ENCODE measurements at regions not wholly inside any gene's neighbourhood (a gene's known extent, or its start where the extent isn't known, plus 50 kb on each side); places are given as distances from the start of the nearest gene placed in this dataset.

GRCh38 chr2:46818141-46818621 lies 97.4 kb downstream of the MCFD2 start:
- Histone ChIP-seq H3K4me3 (ENCODE audit: low read depth, low read length) (no peak overlapping the region), H3K27me3 (ENCODE audit: control insufficient read depth, insufficient read depth, low read length) (no peaks in the 10 kb centered on the region), H3K36me3 (ENCODE audit: control insufficient read depth, insufficient read depth, low read length) (no peaks in the 10 kb centered on the region)
- no peak for DNase-seq (ENCODE audit: low read depth)
- ChIA-PET POLR2A (no interaction called here), CTCF (no interaction called here)
- TF ChIP-seq CTCF (IDR thresholded peaks at IDR 0.05; ENCODE audit: insufficient read depth, low read depth, low read length), result no peak

DNA sequence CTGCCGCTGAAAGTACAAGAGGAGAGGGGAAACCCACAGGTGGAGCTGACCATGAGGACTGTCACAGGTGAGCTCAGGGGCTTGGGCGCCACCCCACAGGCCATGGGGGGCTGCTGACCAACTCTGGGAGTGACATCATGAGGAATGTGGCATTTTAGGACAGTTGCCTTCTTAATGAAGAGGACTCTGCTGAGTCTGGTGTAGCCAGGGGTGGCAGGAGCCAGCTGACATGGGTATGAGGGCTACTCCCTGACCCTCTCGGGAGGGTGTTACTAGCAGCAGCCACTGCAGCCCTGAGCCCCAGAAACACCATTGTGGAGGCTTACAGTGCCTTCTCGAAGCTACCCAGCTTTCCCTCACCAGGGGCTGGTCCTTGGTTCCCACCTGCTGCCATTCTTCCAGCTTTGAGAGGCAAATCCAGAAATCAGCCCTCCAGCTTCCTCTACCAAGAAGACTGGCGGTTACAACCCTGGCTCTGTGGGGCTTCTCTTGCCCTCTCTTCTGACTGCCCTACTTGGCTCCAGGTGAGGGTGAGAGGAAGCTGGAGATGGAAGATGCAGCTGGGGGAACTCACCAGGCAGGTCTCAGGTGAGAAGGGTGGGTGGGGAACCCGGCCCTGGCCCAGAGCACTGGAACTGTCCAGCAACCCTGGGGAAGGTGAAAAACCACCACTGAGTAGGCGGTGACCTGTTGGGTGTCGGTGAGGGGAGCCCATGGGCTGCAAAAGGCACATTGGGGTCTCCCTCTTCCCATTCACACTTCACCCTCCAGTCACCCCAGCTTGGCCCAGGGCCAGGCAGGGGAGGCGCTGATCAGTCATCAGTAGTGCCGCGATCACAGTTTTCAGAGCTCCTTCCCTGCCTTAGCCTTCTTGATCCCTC lies 98.5 kb downstream of the MCFD2 start:
- no peak for DNase-seq (ENCODE audit: low read depth)
- POLR2A ChIA-PET, result interaction anchor here (0.6 kb wide), 1 partner anchor 41 kb away, joined by 8 read pairs; no protein-coding TSS in a partner anchor
- Histone ChIP-seq H3K27me3 (ENCODE audit: control insufficient read depth, insufficient read depth, low read length) (no peaks in the 10 kb centered on the region), H3K4me3 (ENCODE audit: low read depth, low read length) (no peak overlapping the region), H3K36me3 (ENCODE audit: control insufficient read depth, insufficient read depth, low read length) (no peaks in the 10 kb centered on the region)
- no peak for TF ChIP-seq CTCF (IDR thresholded peaks at IDR 0.05; ENCODE audit: insufficient read depth, low read depth, low read length)
- CTCF ChIA-PET, result no interaction called here

GRCh38 chr2:46816151-46816845 lies 99.3 kb downstream of the MCFD2 start:
- ChIA-PET POLR2A (interaction anchor here (0.6 kb wide), 1 partner anchor 41 kb away, joined by 8 read pairs; no protein-coding TSS in a partner anchor), CTCF (no interaction called here)
- TF ChIP-seq CTCF (IDR thresholded peaks at IDR 0.05; ENCODE audit: insufficient read depth, low read depth, low read length), result no peak
- H3K36me3 ChIP-seq (ENCODE audit: control insufficient read depth, insufficient read depth, low read length), result no peaks in the 10 kb centered on the region
- no peak overlapping the region for H3K4me3 ChIP-seq (ENCODE audit: low read depth, low read length)
- no peaks in the 10 kb centered on the region for H3K27me3 ChIP-seq (ENCODE audit: control insufficient read depth, insufficient read depth, low read length)
- DNase-seq (ENCODE audit: low read depth), result no peak

DNA sequence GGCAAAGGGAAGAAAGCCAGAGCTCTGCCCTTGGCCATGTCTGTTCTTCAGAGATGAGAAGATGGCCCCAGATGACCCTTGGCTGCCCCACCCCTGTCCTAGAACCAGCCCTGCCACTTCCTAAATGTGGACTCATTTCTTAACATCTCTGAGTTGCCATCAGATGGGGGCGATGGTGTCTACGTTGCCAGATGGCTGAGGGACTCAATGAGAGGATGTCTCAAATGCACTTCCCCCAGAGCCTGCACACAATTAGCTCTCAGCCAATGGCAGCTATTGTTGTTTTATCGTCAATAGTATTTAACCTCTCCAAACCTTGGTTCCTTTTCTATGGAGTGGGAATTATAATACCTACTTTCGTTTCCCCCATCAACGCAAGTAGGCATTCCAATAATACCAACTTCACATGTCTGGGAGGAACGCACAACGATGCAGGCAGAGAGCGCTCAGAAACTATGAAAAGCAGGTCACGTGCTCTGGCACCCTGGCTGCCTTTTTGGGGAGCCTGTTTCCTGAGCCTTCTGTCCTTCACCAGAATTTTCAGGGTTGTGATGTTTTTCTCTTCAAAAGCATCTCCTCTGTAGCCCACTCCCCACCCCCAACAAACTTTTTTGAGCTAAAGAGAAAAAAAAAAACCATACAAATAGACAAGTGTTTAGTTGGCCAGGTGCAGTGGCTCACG lies 100.3 kb downstream of the MCFD2 start:
- Histone ChIP-seq H3K4me3 (ENCODE audit: low read depth, low read length) (no peak overlapping the region), H3K27me3 (ENCODE audit: control insufficient read depth, insufficient read depth, low read length) (no peaks in the 10 kb centered on the region), H3K36me3 (ENCODE audit: control insufficient read depth, insufficient read depth, low read length) (no peaks in the 10 kb centered on the region)
- no peak for TF ChIP-seq CTCF (IDR thresholded peaks at IDR 0.05; ENCODE audit: insufficient read depth, low read depth, low read length)
- ChIA-PET CTCF (no interaction called here), POLR2A (interaction anchor here (0.5 to 0.7 kb wide), 3 partner anchors 37 to 171 kb away, joined by 3 to 16 read pairs (median 4); no protein-coding TSS in a partner anchor)
- DNase-seq (ENCODE audit: low read depth), result no peak
